ENCODE measurements at regions not wholly inside any gene's neighbourhood (a gene's known extent, or its start where the extent isn't known, plus 50 kb on each side); places are given as distances from the start of the nearest gene placed in this dataset.
"Not testable (repeated sequence)": the region's sequence is repeated elsewhere in the genome, so short reads cannot be mapped to it uniquely, and the experiment has no call there.

DNA sequence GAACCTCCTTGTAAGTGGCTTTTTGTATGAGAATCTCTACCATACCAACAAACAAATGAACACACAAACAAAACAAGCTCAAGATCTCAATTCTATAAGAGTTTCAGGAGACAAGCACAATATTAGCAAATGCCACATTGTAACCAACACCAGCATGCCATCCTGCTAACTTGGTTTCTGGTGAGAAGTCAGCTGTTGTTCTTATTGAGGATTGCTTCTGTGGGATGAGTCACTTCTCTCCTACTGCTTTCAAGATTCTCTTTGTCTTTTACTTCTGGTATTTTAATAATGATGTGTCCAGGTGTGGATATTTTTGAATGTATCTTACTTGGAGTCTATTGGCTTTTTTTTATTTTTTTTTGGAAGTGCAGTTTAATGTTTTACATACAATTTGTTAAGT lies 131.7 kb downstream of the BCL2L11 start:
- no peak for DNase-seq

DNA sequence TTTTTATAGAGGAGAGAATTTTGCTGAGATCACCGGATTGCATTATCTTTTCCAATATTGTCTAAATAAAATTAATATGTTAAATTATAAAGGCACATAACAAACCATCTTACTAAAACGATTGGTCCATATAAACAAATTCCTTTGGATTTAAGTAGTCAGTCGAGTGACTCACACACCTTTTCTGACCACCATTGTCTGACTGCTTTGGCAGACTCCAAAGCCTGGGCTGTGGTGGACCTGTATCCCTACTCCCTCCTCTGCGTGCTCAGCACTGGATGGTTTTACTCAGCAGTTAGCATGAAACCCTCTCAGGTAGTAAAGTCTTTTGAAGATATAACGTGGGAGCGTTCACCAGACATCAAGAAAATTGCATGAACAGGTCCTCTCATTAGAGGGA lies 134.2 kb downstream of the BCL2L11 start:
- not testable (repeated sequence) for DNase-seq

DNA sequence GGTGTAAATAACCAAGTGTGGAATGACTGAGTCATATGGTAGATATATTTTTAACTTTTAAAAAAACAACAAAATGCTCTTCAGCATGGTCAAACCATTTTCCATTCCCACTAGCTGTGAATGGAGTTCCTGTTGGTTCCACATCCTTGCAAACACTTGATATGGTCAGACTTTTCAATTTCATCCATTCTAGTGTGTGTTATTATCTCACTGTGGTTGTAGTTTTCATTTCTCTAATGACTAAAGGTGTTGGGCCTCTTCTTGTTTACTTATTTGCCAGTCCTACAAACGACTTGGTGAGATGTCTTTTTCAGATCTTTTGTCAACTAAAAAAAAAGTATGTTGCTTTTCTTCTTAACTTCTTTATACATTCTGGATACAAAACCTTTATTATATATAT lies 135.9 kb downstream of the BCL2L11 start:
- DNase-seq: not testable (repeated sequence)

DNA sequence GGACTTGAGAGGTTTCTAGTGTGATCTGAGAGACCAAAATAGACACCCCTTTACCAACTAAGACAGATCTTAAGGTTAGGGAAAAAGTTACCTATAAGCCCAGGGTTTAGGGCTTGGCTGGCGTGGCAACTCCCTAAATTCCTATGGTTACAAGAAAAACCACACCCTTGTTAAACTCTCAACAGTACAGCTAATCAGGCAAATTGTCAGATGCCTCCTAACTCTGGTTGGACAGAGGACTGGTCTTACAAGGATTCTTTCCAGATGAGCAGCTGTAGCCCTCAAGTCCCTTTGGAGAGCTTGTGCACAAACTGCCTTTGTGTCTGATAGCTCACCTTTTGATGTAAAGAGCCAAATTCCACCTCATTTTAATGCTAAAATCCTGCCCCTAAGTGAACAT lies 136.9 kb downstream of the BCL2L11 start:
- DNase-seq: not testable (repeated sequence)

DNA sequence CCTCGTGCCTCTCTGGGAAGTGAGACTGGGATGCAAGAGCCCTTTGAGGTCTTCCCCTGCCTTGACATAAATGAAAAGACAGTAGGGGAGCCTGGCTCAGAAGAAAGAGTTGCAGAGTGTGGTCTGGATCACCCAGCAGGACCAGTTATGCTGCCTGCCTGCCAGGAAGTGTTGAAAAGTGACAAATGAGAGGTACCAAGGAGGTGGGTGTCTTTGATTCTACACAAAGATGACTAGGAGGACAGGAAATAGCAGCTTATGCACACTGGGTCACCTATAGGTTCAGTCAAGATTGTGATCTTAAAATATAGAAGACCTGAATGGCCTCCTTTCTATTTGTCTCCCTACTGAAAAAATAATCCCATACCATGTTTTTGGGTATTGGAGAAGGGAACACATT lies 137.6 kb downstream of the BCL2L11 start:
- DNase-seq: not testable (repeated sequence)

DNA sequence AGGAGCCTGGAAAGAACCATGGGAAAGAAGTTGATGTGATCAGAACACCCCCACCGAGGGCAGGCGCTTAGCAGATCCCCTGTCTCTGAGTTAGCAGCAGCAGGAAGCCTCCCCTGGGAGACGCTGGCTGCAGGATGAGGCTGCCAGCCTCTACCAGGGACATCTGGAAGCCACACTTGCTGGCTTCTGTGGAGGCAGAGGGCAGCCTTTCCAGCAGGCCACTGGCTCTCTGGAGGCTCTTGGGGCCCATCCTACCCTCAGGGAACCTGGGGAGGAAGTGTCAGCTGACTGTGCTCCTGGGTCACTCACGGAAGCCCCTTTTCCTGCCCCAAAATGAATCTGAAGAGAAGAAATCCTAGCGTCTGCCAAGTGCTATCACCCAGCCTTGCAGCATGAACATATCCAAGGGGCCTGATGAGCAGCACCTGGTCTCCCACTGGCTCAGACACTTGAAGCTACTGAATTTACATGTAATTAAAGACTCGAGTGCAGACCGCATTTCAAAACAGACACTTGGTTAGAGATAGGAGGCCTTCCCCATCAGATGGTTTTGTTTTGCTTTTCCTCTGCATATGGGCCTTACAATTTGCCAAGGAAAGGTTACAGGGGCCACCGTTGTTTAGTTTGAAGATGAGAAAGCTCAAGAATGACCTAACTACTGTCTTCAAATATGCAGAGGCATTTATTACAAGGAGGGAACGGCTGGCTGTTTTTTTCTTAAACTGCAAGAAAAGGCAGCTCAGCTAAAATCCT lies 142.1 kb downstream of the BCL2L11 start:
- DNase-seq: not testable (repeated sequence)

DNA sequence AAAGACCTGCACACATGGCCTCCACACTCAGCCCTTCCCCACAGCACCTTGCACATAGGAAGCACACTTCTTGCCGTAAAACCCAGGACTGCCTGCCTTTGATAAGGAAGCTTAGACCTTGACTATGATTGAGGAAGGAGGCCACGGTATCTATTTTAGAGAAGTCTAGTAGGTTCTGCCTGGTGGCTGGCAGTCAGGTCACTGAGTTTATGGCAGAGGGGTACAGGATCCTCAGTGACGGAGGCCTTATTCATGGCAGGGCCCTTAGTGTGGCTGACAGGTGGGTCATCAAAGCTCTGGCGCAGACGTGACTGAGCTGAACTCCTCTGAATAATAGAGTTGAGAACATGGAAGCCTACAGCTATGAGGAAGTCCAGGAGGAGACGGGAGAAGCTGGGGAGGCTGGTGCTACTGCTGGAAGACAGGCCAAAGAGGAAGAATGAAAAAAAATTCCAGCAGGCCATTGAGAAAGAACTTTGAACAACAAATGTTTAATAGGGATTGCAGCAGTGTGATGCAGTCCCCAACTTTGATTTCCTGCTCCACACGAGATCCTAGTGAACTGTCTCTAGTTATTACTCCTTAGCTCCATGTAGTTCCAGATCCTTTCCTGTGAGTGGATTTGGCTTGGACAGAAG lies 142.8 kb downstream of the BCL2L11 start:
- not testable (repeated sequence) for DNase-seq

DNA sequence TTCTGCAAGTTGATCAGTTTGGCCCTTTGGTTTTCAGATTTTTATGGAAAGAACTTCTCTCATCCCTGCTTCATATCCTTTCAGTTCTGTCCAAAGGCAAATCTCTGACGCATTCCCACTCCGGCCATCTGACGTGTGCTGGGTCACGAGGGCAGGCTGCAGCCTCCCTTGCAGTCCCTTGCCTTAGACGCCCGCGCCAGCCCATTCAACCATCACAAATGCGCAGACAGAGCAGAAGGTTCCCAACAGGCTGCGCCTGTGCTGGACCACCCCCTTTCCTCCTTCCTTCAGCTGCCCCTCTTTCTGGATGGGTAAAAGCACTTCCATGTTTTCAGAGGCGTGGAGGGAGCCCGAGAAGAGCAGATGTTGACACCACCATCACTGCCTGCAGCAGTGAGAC lies 144.2 kb downstream of the BCL2L11 start:
- DNase-seq: not testable (repeated sequence)

DNA sequence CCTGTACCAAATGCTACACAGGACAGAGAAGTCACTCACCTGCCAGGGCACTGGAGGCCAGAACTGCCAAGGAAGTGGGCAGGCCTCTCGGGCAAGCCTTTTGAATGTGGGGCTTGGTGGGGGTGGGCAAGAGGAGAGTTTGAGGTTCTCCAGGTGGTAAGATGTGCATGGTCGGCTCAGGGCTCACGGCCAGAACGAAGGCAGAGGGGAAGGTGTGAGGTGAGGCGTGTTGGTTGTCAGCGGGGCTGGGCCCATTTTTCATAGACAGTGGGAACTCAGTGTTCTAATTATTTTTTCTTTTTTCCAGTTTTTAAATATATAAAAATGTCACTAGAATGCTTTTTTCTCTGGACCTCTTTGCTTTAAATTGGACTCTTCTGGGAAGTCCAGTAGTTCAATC lies 145.8 kb downstream of the BCL2L11 start:
- not testable (repeated sequence) for DNase-seq

DNA sequence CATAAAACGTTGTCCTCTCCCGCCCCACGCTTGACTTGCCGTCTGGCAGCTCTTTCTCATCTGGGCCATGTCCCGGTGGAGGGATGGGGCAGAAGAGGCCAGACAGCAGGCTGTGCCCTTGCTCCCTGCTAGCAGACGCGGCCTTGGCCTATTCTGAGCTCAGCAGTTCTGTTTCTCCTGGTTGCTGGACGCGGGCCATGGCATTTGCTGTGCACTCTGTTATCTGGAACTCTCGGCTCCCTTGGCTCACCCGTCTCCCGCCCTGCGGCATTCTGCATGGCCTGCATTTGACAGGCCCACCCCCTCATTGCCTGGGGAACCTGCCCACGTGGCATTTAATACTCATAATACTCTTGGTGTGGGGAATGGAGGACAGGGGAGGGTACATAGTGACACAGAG lies 146.3 kb downstream of the BCL2L11 start:
- not testable (repeated sequence) for DNase-seq

DNA sequence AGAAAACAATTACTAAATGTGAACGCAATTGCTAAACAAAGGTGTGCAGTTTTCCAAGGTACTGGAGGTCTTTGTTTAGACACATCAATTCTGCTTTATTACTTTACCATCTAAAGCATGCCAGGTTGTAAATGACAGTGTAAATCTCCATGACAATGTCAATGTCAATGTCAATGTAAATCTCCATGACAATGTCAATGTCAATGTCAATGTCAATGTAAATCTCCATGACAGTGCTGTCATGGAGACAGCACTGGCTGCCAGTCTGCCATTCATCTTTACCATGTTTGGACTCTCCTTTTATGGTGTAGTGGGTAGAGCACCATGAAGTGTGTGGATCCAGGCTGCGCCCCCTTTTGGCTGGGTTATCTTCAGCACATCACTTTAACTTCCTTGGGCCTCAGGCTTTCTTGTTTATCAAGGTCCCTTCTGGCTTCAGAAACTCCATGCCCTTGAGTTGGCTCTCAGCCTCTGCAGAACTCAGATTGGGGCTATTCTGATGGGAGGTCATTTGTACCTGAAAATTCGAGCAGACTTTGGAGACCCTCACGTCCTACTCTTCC lies 149.1 kb downstream of the BCL2L11 start:
- not testable (repeated sequence) for DNase-seq

DNA sequence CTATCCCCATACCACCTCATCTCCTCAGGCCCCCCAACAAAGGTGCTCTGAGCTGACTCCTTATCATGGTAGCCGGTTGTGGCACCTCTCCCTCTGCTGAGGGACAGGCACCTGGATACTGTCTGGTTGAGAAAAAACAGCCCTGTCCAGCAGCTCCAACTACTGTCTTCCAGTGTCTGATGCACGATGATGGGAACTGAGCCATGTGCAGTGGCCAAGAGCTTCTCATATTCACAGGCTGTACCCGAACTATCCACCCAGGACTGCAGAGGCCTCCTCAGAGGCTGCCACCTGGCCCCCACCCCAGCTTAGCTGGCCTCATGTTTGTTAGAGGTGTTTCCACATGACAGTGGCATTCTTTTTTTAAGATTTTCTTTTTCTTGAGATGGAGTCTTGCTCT lies 149.9 kb downstream of the BCL2L11 start:
- DNase-seq: not testable (repeated sequence)

DNA sequence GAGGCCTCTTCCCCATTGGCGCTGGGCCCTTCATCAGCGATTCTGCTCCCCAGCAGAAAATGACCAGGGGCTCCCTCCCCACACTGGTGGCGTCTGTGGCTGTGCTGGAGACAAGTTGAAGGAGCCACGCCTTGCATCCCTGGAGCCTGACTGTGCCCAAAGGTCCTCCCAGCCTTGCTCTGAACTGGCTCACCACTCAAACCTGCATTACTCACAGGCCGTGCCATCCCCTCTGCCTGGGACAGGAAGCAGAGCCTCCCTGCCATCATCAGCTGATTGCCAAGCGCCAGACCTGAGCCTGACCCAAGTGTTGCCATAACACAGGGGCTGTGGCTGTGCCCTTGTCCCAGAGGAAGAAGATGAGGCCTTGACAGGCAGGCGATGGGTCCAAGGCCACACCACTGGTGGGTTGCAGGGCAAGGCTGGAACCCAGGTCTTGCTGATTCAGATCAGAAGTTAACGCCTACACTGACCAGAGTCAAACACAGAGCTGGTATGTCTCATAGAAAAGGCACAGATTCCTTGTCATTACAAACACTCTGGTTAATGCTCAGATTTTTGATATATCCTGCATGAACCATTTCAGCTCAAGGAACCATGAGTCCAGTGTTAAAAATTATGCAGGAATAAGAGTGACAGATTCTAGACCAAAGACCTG lies 151.1 kb downstream of the BCL2L11 start:
- DNase-seq: not testable (repeated sequence)

DNA sequence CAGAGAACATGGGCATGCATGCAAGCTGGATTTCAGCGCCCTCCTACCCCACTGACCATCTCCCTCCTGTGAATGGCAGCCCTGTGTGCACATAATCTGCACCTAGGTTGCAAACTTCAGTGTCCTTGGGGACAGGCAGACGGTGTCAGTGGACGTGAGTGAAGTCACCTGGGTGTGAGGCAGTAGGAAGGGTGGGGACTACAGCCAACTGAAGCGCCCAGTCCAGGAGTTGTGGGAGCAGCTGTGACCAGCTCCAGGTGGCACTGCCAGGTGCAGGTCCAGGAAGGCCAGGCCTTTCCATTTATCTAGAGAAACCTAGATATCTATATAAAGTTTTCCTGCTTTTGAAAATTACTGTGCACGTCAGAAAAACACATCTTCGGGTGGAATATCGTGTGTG lies 152.3 kb downstream of the BCL2L11 start:
- not testable (repeated sequence) for DNase-seq

DNA sequence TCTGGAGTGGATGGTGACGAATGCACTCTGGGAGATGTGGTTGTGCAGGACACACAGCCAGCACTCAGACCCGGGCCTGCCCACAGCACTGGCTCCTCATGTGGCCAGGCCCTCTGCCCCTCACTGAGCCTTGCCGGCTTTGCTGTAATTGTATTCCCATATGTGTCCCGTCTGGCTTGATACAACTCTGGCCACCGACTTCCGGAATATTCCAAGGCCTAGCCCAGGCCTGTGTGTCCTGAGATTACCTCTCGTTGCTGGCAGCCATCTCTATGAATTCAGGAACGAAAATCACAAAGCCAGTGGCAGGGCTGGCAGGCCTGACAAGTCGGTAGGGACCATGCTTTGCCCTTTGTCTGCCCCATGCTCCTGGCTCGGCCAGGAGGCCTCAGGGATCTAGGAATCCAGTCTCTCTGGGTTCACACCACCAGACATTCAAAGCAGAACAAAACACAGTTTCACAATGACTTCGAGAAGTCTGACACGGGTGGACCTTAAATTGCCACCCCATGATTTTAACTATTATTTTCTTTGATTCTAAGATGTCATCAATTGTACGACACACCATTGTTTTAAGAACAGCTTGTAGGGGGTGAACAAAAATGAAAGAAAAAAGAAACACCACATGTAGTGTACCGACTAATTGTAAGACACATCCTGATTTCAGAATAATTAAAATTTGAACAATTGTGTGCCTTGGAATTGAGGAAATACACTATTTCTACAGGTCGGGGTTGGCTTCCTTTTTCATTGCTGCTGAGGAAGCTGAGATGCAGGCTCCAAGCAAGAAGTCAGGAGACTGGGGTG lies 154.5 kb downstream of the BCL2L11 start:
- DNase-seq: not testable (repeated sequence)

DNA sequence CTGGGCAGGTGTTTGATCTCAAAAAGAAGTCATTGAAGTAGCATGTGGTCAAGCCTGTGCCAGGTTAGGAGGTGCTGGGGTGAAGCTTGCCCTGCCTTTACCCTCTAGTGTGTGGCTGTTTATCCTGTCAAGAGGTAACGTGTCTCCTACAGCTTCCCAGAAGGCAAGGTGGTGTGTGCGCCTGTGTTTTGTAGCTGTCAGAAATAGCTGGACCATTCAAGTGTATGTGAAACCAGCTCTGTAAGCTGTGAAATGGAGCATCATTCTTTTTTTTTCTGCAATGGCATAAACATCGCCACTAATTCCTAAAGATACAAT lies 155.1 kb downstream of the BCL2L11 start:
- DNase-seq: not testable (repeated sequence)

DNA sequence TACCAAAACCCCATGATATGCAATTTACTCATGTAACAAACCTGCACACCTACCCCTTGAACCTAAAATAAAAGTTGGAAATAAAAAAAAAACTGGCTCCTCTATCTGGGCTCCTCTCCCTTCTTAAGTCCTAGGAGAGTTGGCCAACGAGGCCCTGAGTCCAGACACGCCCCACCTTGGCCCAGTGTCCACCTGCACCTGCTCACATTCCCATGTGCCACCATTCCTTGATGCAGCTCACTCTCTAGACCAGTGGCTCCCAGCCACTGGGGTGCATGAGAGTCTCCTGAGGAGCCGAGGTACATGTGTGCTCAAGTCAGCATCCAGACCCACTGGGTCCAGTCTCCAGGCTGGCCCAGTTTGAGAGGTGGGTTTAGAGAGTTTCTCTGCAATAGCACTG lies 157.4 kb downstream of the BCL2L11 start:
- DNase-seq: not testable (repeated sequence)

DNA sequence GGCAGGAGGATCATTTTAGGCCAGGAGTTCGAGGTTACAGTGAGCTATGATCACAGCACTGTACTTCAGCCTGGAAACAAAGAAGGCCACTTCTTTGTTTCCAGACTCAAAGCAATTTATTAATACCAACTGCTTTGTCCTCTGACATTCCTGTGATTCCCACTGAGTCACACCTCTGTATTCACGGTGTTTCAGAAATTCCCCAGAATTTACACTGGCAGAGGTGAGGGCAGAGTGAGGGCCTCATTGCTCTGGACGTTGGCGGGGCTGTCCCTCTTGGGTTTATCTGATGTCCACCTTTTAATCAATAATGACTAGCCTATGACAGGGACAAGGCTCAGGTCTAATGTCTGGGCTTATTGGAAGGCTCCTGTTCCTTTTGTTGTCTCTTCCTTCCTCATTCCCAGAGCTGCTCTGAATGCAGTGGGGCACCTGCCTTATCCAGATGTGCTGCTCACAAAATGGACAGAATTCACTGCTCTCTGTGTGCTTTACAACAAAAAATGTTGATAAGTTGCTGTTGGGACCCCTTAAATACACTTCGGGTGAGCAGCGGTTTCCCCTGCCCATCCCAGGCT lies 160.1 kb downstream of the BCL2L11 start:
- DNase-seq: not testable (repeated sequence)

DNA sequence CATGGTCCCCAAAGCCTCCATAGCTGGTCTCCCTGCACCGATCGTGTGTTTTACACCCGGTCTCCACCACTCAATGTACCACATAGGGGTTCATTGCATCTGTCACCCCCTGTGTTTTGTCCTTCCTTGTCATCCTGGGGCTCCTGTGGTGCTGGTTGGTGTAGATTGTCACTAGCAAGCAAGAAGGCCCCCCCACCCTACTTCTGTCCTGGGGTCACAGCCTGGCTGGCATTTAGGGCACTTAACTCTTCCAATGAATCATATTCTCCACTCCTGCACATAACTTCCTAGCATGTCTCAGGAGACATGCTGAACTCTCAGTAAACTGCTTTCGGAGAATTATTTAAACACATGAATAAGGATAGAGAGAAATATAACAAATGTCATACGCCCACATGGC lies 161.4 kb downstream of the BCL2L11 start:
- DNase-seq: not testable (repeated sequence)

DNA sequence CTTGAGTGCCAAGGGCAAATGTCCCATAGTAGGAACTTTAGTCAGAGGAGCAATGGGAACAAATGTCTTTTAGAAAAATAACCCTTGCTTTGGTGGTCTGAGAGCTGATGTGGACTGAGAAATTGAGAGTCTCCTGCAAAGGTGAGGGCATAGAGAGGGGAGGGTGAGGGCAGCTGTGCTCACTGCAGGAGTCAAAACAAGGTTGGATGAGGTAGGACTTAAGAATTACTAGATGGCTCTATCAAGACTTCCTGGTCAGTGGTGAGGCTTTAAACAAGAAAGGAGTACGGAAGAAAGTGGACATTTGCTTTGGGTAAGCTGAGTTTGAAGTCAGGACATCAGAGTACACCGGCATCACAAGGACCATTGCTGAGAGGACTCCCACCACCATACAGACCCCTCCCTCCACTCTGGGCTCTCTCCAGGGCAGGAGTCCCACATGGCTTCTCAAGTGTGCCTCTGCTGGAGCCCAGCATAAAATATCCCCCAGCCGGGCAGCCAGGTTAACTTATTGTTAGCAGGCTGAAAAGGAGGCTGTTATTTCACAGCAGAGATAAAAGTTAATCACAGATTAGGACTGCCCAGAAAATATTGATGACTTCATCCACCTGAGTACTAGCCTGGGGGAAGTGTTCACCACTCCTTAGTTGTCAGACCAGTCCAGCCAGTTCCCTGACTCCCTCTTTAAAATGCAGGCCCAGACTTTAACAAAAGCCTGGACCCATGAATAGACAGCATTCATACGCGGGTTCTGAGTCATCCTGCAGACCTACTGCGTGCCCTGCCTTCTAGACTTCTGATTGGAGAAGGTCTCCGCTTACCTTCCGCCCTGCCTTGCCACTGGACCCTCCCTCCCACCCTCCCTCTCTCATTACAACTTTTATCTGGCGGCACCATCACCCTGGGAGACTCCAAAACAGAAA lies 167.2 kb downstream of the BCL2L11 start:
- not testable (repeated sequence) for DNase-seq

DNA sequence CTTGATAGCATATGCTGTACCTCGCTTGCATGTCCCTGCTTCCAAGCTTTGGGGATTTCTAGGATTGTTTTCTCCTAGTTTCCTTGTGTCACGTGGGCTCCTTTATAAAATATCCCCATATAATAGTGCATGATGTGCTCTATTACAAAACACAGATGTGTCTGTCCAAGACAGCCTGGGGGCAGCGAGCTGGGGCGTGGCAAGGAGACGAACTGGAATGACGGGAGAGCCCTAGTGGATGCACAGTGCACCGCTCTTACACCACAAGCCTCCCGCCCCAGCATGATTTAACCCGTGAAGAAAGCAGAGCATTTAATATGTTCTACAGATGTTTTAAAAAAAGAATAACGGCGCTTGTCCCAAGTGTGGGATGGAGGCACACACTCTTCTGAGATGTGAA lies 169.7 kb downstream of the BCL2L11 start:
- not testable (repeated sequence) for DNase-seq
